ENCODE measurements at regions not wholly inside any gene's neighbourhood (a gene's known extent, or its start where the extent isn't known, plus 50 kb on each side); places are given as distances from the start of the nearest gene placed in this dataset.
"Not testable (repeated sequence)": the region's sequence is repeated elsewhere in the genome, so short reads cannot be mapped to it uniquely, and the experiment has no call there.

- no peak for DNase-seq (ENCODE audit: low read depth)
These were observed 74.6 kb downstream of the TRIM42 start for GRCh38 chr3:140752499-140752898.

DNA sequence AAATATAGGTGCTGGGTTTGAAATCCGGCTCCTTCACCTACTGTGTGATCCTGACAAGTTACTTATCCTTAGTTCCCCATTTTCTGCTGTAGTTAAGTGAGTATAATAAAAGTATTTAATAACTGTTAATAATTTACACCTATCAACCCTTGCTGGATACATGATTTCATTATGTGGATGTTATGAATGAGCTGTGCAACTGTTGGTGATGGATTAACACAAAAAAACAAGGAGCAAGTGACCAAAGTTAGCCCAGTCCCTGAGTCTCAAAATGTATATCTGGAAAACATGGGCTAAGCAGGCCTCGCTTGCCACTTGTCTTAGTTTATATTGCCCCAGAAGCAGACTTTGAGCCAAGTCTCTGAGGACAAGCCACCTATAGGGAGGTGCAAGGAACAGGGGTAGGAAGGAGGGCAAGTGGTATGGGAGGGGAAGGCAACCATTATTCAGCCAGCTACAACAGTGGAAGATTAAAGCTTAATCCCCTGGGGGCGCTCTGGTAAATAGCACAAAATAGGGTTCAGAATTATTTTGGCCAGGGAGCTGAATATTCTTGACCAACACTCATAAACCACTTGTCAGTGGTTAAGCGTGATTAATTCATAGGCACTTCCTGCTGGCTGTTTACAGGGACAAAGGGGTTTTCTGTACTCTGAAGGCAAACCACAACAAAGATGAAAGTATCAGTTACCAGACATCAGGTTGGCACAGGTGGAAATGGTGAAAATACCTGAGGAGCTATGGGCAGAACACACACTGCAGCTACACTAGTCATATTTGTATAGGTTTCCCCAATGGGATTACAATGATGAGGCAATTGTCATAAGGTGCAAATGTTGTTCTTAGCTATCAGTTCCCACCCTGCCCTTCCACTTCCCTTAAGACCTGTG, 76.2 kb downstream of the TRIM42 start:
- no peak for DNase-seq (ENCODE audit: low read depth)

DNA sequence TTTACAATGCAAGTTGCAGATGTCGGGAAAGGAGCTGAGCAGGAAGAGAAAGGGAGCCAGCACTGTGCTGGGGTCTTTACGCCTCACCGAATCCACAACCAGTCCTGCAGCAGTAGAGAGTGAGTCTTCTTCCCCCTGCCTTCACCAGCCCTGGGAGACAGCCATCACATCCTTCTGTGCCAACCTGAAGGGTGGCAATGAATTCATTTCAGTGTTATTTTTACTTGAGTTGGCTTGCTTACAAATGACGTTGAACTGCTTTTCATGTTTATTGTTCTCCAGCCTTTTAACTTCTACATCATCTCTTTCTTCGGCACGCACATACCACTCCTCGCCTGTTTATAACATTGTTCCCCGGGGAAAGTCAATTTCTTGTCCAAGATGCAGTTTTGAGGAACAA, 77.1 kb downstream of the TRIM42 start:
- DNase-seq (ENCODE audit: low read depth) = no peak

- no peak for DNase-seq (ENCODE audit: low read depth)
These were observed 78.6 kb downstream of the TRIM42 start for GRCh38 chr3:140756240-140757016.

- no peak for DNase-seq (ENCODE audit: low read depth)
These were observed 81.1 kb downstream of the TRIM42 start for GRCh38 chr3:140758791-140759444.

GRCh38 chr3:140760324-140761075, 82.6 kb downstream of the TRIM42 start:
- no peak for DNase-seq (ENCODE audit: low read depth)

DNA sequence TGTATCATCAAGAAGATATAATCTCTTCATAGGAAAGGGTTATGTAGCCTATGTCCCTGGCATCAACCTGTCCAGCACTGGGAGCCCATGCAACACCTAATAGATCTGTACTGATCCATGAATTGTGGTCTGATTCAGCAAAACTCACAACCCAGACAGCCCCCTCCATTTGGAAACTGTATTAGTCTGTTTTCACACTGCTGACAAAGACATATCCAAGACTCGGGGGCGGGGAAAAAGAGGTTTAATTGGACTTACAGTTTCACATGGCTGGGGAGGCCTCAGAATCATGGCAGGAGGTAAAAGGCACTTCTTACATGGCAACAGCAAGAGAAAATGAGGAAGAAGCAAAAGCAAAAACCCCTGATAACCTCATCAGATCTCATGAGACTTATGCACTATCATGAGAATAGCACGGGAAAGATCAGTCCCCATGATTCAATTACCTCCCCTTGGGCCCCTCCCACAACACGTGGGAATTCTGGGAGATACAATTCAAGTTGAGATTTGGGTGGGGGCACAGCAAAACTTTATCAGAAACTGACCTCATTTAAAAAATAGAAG, 83.3 kb downstream of the TRIM42 start:
- no peak for DNase-seq (ENCODE audit: low read depth)

DNA sequence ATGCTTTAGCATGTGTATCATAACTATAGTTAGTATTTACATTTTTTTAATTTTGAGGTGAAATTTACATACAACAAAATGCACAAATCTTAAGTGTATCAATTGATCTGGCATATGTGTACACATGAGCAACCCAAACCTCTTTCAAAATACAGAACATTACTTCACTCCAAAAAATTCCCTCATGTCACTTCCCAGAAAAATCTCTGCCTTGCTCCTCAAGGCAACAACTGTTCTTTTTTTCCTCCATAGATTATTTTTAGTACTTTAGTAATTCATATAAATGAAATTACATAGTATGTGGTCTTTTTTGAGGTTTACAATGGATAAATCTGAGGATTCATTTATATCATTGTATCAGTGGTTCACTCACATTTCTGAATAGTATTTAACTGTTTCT, 84.9 kb downstream of the TRIM42 start:
- DNase-seq (ENCODE audit: low read depth) = no peak

- DNase-seq (ENCODE audit: low read depth) = no peak
These were observed 85.7 kb downstream of the TRIM42 start for GRCh38 chr3:140763532-140763931.

GRCh38 chr3:140765246-140765645, 87.4 kb downstream of the TRIM42 start:
- no peak for DNase-seq (ENCODE audit: low read depth)

DNA sequence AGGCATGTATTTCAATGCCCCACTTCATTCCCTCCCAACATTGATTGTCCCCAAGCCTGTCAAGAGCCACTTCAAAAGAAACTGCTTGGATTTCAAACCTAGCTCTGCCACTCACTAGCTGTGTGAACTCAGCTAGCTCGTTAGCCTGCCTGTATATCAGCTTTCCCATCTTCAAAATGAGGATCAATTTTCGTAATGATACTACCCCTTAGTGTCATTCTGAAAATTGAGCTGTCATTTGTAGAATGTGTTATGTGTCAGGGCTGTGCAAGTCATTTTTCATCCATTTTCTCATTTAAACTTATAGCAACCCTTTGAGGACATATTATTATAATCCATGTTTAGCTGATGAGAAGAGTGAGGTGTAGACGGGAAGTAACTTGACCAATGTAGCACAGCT, 88.6 kb downstream of the TRIM42 start:
- no peak for DNase-seq (ENCODE audit: low read depth)

- DNase-seq (ENCODE audit: low read depth) = no peak
These were observed 89.7 kb downstream of the TRIM42 start for GRCh38 chr3:140767566-140767965.

GRCh38 chr3:140768941-140769340, 91.1 kb downstream of the TRIM42 start:
- DNase-seq (ENCODE audit: low read depth) = no peak

GRCh38 chr3:140769951-140770350, 92.1 kb downstream of the TRIM42 start:
- DNase-seq (ENCODE audit: low read depth) = no peak

DNA sequence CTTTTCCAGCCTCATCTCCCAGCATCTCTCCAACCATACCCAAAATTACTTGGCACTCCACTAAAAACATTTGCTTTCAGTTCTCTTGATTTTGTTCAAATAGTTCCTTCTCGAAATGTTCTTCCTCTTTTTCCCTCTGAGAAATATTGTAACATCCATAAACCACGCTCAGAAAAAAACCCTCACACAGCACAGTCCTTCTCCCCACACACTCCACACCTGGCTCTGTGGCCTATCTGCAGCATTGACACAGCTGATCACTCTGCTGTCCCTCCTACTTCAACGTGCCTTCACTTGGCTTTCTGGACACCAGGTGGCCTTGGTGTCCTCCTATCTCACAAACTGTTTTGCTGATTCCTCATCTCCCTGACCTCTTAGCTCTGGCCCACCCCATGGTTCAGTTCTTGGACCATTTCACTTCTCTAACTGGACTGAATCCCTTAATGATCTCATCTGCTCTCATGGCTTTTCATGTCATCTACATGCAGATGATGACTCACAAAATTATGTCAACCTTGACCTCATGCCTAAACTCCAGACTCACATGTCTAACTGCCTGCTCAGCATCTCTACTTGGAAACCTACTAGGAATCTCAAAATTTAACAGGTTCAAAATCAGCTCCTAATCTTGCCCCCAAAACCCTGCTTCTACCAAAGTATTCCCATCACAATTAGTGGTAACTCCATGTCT, 93.3 kb downstream of the TRIM42 start:
- DNase-seq (ENCODE audit: low read depth) = no peak

- no peak for DNase-seq (ENCODE audit: low read depth)
These were observed 99.9 kb downstream of the TRIM42 start for GRCh38 chr3:140777631-140778233.

- DNase-seq (ENCODE audit: low read depth) = no peak
These were observed 113.5 kb downstream of the TRIM42 start for GRCh38 chr3:140791368-140791767.

DNA sequence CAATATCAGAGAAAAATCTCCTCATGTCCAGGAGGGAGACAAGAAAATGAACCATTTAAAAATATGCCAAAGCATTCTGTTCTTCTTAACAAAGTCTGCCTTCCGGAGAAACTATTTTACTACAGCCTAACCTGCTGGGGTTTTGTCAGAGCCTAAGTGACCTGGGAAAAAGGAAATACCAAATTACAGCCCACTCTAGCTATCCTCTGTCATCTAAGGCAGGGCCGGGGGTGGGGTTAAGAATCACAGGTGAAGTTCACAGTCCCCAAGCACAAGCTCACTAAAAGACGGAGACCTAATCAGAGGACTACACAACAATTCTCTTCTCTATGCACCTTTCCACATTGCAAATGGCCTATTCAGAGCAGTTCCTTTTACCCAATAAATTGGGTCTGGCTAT, 116.6 kb downstream of the TRIM42 start:
- no peak for DNase-seq (ENCODE audit: low read depth)

GRCh38 chr3:140802898-140803297, 125.0 kb downstream of the TRIM42 start:
- not testable (repeated sequence) for DNase-seq (ENCODE audit: low read depth)

DNA sequence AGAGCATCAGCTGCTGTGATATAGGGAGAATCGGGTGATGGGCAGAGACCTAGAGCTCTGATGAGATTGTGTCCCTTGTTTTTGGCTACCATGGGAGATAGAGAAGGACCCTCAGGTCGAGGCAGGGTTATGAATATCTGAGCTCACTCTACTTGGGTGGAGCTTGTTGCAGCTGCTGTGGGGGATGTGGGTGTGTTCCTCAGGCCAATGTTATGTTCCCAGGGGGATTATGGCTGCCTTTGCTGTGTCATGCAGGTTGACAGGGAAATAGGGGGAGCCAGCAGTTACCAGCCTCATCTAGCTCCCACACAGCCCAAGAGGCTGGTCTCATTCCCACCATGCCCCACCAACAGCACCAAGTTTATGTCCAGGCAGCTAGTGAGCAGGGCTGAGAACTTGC, 131.5 kb downstream of the TRIM42 start:
- no peak for DNase-seq (ENCODE audit: low read depth)

Measured in fibroblast of the conjunctiva (primary cell).